ENCODE measurements at regions not wholly inside any gene's neighbourhood (a gene's known extent, or its start where the extent isn't known, plus 50 kb on each side); places are given as distances from the start of the nearest gene placed in this dataset.

DNA sequence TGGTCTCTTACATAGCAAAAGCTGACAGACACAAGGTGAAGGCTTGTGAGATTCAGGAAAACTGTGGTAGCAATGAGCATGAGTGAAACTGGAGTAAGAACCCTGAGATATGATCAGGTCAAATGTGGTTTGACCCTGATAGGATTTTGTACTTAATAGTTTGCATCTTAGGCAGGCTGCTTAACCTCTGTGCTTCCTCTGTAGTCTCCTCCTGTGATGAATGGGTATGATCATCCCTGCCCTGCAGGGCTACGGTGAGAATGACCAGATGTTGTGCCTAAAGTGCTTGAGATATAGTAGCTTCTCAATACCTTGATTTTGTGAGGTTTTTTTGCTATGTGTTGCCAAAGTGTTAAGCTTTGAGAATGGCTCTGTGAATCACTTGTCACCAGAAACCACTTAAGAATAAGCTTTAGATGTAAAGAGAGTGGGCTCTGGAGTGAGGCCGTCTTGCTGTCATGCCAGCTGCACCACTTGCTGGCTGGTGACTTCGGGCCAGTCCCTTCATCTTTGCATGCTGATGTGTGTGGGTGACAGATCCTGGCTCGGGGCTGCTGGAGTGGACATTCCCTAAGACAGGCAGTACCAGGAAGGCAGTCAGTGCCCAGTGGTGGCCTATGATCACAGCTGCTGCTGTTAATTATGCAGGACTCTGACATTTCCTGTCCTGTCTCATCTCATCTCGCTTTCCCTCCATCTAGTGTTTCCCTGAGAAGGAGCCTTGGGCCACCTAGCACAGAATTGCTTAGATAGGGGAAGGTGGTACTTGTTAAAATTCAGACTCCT lies 254.7 kb downstream of the NFATC2 start:
- CTCF ChIA-PET (ENCODE audit: low intra/inter-chr PET ratio), result interaction anchor here (0.6 kb wide), 1 partner anchor 493 kb away, joined by 4 read pairs; no protein-coding TSS in a partner anchor
- H3K79me2 ChIP-seq (ENCODE audit: control insufficient read depth, insufficient read depth, low read length), result no peaks in the 10 kb centered on the region
- in situ Hi-C loops (cut with MboI) (no loop called here), intact Hi-C loops (cut with micrococcal nuclease) (no loop called here)
- H3K27me3 ChIP-seq (ENCODE audit: control insufficient read depth in 2 of 2, insufficient read depth in 2 of 2, low read length in 2 of 2), result peaks cover 2 to 31% of the 10 kb centered on the region in 2 experiments; a peak in 3 of 5 replicates
- 0 out of 2 replicates have a peak, but pooled peaks cover 1% of the 10 kb centered on the region for H3K9me3 ChIP-seq (replicated peaks; ENCODE audit: control insufficient read depth, insufficient read depth, low read depth, low read length)
- TF ChIP-seq NELFE (IDR thresholded peaks at IDR 0.05; ENCODE audit: insufficient read depth, insufficient read length) (no peak), ZNF12 (CRISPR knock-in tag; IDR thresholded peaks at IDR 0.05) (no peak), ZNF133 (CRISPR knock-in tag; IDR thresholded peaks at IDR 0.05) (no peak)
- no peak for ATAC-seq
- H3K4me3 ChIP-seq, result no peak overlapping the region
- POLR2A ChIA-PET, result interaction anchor here (0.6 kb wide), 2 partner anchors 257 to 318 kb away, joined by 3 read pairs; no protein-coding TSS in a partner anchor
- H4K20me1 ChIP-seq (replicated peaks; ENCODE audit: control insufficient read depth, insufficient read depth, low read length), result no peaks in the 10 kb centered on the region
- H3K9me1 ChIP-seq (ENCODE audit: control insufficient read depth, insufficient read depth, low read length), result no peaks in the 10 kb centered on the region
- H2AFZ ChIP-seq (ENCODE audit: low read depth, low read length), result no peak overlapping the region
- no peak overlapping the region for H3K4me2 ChIP-seq (ENCODE audit: insufficient read depth, low read length)
- no peaks in the 10 kb centered on the region for H3K36me3 ChIP-seq (ENCODE audit: control insufficient read depth, insufficient read depth, low read length)
- H3K9ac ChIP-seq (ENCODE audit: insufficient read depth in 1 of 2, low read depth in 2 of 2, low read length in 2 of 2), result no peak overlapping the region
- no peak overlapping the region for H3K27ac ChIP-seq (ENCODE audit: extremely low read depth, low read depth, low read length)
- 0% methylated on average over 5 of the region's 5 CpGs for WGBS (ENCODE audit: insufficient coverage, low coverage, missing lambda C conversion rate)
- no peaks in the 10 kb centered on the region for H3K4me1 ChIP-seq (replicated peaks in 1 of 2; ENCODE audit: control insufficient read depth in 2 of 2, insufficient read depth in 2 of 2, low read length in 2 of 2)
- BruUV-seq (replicated peaks), result no TSS peak
- FAIRE-seq, result no peak
- no peak for DNase-seq (ENCODE audit: extremely low read depth in 1 of 4, low spot score in 3 of 4)

GRCh38 chr20:51286758-51287157 lies 255.8 kb downstream of the NFATC2 start:
- intact Hi-C loops (cut with micrococcal nuclease) (no loop called here), in situ Hi-C loops (cut with MboI) (no loop called here)
- Histone ChIP-seq H3K9me1 (ENCODE audit: control insufficient read depth, insufficient read depth, low read length) (no peaks in the 10 kb centered on the region), H3K27ac (ENCODE audit: extremely low read depth, low read depth, low read length) (no peak overlapping the region), H3K9ac (ENCODE audit: insufficient read depth in 1 of 2, low read depth in 2 of 2, low read length in 2 of 2) (no peak overlapping the region), H3K4me2 (ENCODE audit: insufficient read depth, low read length) (no peak overlapping the region), H3K79me2 (ENCODE audit: control insufficient read depth, insufficient read depth, low read length) (no peaks in the 10 kb centered on the region), H3K9me3 (replicated peaks; ENCODE audit: control insufficient read depth, insufficient read depth, low read depth, low read length) (0 out of 2 replicates have a peak, but pooled peaks cover 1% of the 10 kb centered on the region), H2AFZ (ENCODE audit: low read depth, low read length) (no peak overlapping the region), H3K4me1 (replicated peaks in 1 of 2; ENCODE audit: control insufficient read depth in 2 of 2, insufficient read depth in 2 of 2, low read length in 2 of 2) (no peaks in the 10 kb centered on the region), H4K20me1 (replicated peaks; ENCODE audit: control insufficient read depth, insufficient read depth, low read length) (no peaks in the 10 kb centered on the region), H3K4me3 (no peak overlapping the region), H3K27me3 (ENCODE audit: control insufficient read depth in 2 of 2, insufficient read depth in 2 of 2, low read length in 2 of 2) (peaks cover 2 to 31% of the 10 kb centered on the region in 2 experiments; a peak in 3 of 5 replicates), H3K36me3 (ENCODE audit: control insufficient read depth, insufficient read depth, low read length) (no peaks in the 10 kb centered on the region)
- 0% methylated on average over 1 of the region's 1 CpG for WGBS (ENCODE audit: insufficient coverage, low coverage, missing lambda C conversion rate)
- no TSS peak for BruUV-seq (replicated peaks)
- DNase-seq (ENCODE audit: extremely low read depth in 1 of 4, low spot score in 3 of 4) (no peak), ATAC-seq (no peak), FAIRE-seq (no peak)
- ChIA-PET POLR2A (interaction anchor here (0.6 kb wide), 1 partner anchor 256 kb away, joined by 3 read pairs; no protein-coding TSS in a partner anchor), CTCF (ENCODE audit: low intra/inter-chr PET ratio) (no interaction called here)
- TF ChIP-seq, protein P1, sequence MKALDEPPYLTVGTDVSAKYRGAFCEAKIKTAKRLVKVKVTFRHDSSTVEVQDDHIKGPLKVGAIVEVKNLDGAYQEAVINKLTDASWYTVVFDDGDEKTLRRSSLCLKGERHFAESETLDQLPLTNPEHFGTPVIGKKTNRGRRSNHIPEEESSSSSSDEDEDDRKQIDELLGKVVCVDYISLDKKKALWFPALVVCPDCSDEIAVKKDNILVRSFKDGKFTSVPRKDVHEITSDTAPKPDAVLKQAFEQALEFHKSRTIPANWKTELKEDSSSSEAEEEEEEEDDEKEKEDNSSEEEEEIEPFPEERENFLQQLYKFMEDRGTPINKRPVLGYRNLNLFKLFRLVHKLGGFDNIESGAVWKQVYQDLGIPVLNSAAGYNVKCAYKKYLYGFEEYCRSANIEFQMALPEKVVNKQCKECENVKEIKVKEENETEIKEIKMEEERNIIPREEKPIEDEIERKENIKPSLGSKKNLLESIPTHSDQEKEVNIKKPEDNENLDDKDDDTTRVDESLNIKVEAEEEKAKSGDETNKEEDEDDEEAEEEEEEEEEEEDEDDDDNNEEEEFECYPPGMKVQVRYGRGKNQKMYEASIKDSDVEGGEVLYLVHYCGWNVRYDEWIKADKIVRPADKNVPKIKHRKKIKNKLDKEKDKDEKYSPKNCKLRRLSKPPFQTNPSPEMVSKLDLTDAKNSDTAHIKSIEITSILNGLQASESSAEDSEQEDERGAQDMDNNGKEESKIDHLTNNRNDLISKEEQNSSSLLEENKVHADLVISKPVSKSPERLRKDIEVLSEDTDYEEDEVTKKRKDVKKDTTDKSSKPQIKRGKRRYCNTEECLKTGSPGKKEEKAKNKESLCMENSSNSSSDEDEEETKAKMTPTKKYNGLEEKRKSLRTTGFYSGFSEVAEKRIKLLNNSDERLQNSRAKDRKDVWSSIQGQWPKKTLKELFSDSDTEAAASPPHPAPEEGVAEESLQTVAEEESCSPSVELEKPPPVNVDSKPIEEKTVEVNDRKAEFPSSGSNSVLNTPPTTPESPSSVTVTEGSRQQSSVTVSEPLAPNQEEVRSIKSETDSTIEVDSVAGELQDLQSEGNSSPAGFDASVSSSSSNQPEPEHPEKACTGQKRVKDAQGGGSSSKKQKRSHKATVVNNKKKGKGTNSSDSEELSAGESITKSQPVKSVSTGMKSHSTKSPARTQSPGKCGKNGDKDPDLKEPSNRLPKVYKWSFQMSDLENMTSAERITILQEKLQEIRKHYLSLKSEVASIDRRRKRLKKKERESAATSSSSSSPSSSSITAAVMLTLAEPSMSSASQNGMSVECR (CRISPR knock-in tag; IDR thresholded peaks at IDR 0.05), result no peak
- TF ChIP-seq POU5F1 (IDR thresholded peaks at IDR 0.05; ENCODE audit: borderline replicate concordance, low read depth, low read length, partially characterized antibody) (no peak), RFX1 (IDR thresholded peaks at IDR 0.05) (no peak), ZNF696 (CRISPR knock-in tag; conservative IDR thresholded peaks at IDR 0.05) (no peak), FOS (IDR thresholded peaks at IDR 0.05; ENCODE audit: extremely low read depth, insufficient read length) (no peak)
- TF ChIP-seq, protein P2, sequence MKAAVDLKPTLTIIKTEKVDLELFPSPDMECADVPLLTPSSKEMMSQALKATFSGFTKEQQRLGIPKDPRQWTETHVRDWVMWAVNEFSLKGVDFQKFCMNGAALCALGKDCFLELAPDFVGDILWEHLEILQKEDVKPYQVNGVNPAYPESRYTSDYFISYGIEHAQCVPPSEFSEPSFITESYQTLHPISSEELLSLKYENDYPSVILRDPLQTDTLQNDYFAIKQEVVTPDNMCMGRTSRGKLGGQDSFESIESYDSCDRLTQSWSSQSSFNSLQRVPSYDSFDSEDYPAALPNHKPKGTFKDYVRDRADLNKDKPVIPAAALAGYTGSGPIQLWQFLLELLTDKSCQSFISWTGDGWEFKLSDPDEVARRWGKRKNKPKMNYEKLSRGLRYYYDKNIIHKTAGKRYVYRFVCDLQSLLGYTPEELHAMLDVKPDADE (conservative IDR thresholded peaks at IDR 0.05; ENCODE audit: control insufficient read depth, low read depth, low read length), result no peak

Data from K562 (cell line).